ENCODE measurements at regions not wholly inside any gene's neighbourhood (a gene's known extent, or its start where the extent isn't known, plus 50 kb on each side); places are given as distances from the start of the nearest gene placed in this dataset.
"Not testable (repeated sequence)": the region's sequence is repeated elsewhere in the genome, so short reads cannot be mapped to it uniquely, and the experiment has no call there.

DNA sequence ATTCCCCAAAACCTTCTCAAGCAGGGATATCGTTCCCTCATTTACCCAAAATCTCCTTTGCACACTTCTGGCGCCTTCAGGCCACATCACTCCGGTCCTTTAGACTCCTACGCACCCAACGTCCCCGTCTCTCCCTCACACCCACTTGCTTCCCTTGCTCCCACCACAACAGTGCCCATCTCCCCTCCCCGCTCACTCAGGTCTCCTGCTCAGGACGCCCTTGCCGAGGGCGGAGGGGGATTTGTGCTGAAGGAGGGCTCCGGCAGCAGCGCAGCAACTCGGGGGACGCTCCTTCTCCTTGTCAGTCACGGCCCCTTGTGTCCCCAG is 71.6 kb downstream of the PCMTD2 start:
- not testable (repeated sequence) for DNase-seq

DNA sequence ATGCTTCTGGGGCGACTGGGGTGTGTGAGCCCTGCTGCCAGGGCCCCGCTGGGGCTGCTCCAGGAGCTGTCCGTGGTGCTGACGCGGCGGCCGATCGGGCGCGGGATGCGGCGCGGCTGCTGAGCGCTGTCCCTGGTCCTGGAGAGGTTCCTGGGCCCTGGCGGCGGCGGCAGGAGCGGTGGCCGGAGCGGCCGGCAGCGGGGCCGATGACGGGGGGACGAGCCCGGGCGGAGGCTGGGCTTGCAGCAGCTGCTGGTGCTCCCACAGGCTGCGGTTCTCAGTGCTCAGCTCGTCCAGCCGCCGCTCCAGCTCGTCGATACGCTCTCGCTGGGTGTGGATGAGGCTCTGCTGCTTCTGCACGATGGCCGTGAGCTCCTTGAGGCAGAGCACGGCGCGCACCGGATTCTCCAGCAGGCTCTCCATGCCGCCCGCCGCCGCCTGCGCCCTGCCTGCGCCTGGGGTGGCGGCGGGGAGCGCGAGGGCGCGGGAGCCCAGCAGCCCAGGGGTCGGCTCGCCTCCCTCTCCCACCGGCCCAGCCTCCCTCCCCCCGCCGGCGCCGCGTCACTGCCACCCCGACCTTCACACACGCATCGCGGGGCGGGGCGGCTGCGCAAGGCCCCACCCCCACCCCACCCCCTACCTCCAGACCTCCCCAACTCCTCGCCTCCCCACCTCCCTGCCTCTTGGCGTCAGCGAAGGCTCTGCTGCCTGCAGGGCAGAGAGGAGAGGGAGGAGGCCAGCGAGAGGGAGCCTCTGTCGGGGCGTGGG is 72.2 kb downstream of the PCMTD2 start:
- DNase-seq = peak; percentile 16

DNA sequence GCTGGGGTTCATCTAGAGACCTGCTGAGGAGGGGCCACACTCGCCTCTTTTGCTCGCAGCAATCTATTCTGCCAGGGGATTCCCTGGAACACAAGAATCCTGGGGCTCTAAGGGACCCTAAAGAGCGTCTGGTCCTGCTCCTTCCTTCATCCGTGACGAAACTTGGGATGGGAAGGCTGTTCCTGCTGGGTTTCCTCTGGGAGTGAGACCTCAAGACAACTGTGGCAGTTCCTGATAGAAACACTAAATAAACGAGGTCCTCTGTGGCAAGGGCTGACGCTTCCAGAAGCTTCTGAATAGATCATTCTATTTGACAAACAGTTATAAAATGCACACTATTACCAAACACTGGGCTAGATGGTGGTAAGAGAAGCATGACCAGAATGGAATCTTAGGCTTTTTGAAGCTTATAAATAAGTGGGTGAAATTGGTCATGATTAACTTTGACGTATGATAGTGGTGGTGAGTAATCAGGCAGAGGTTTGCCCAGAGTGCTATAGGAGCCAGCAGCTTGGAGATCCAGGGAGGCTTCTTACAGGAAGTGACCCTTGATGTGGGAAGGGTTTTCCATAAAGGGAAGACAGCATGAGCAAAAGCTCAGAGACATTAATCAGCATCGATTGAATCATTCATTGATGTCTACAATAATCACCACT is 73.2 kb downstream of the PCMTD2 start:
- DNase-seq = not testable (repeated sequence)

DNA sequence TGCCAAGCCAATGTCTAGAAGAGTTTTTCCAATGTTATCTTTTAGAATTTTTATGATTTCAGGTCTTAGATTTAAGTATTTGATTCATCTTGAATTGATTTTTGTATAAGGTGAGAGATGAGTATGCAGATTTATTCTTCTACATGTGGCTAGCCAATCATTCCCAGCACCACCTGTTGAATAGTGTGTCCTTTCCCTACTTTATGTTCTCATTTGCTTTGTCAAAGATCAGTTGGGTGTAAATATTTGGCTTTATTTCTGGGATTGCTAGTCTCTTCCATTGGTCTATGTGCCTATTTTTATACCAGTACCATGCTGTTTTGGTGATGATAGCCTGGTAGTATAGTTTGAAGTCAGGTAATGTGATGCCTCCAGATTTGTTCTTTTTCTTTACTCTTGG is 77.1 kb downstream of the PCMTD2 start:
- not testable (repeated sequence) for DNase-seq
